ENCODE measurements at regions not wholly inside any gene's neighbourhood (a gene's known extent, or its start where the extent isn't known, plus 50 kb on each side); places are given as distances from the start of the nearest gene placed in this dataset.

DNA sequence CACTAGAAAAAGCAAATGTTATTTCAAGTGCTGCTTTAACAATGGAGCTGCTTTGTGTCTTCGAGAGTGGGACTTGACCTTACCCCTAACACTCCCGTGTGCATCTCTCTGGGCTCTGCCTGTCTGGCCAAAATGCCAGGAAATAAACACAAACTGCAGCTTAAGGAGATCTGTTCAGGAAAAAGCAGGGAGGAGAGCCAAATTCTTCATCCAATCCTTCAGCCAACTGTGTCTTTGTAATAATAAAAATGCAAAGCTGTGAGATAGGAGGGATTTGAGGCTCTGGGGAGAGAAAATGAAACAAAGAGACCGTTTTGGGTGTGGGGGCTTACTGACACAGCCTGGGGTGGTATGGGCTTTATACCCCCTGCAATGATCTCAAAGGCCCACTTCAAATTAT lies 85.8 kb upstream of the WSCD2 start:
- no peaks in the 10 kb centered on the region for H3K27me3 ChIP-seq
- no peak overlapping the region for H3K27ac ChIP-seq
- TF ChIP-seq, protein P1, sequence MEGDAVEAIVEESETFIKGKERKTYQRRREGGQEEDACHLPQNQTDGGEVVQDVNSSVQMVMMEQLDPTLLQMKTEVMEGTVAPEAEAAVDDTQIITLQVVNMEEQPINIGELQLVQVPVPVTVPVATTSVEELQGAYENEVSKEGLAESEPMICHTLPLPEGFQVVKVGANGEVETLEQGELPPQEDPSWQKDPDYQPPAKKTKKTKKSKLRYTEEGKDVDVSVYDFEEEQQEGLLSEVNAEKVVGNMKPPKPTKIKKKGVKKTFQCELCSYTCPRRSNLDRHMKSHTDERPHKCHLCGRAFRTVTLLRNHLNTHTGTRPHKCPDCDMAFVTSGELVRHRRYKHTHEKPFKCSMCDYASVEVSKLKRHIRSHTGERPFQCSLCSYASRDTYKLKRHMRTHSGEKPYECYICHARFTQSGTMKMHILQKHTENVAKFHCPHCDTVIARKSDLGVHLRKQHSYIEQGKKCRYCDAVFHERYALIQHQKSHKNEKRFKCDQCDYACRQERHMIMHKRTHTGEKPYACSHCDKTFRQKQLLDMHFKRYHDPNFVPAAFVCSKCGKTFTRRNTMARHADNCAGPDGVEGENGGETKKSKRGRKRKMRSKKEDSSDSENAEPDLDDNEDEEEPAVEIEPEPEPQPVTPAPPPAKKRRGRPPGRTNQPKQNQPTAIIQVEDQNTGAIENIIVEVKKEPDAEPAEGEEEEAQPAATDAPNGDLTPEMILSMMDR (IDR thresholded peaks at IDR 0.05): no peak
- TF ChIP-seq POLR2AphosphoS5 (IDR thresholded peaks at IDR 0.05) (no peak), EP300 (IDR thresholded peaks at IDR 0.05) (no peak), POLR2A (IDR thresholded peaks at IDR 0.05) (no peak)
- peaks cover 0 to 5% (median 0%) of the 10 kb centered on the region in 4 donors for H3K4me1 ChIP-seq
- H3K4me3 ChIP-seq: no peak overlapping the region
- no peaks in the 10 kb centered on the region for H3K9me3 ChIP-seq
- no peak for ATAC-seq (ENCODE audit: low FRiP score in 2 of 2)
- H3K36me3 ChIP-seq: no peaks in the 10 kb centered on the region
- 38 to 46% methylated on average over 3 of the region's 3 CpGs for WGBS, 2 donors
- no peak for DNase-seq

DNA sequence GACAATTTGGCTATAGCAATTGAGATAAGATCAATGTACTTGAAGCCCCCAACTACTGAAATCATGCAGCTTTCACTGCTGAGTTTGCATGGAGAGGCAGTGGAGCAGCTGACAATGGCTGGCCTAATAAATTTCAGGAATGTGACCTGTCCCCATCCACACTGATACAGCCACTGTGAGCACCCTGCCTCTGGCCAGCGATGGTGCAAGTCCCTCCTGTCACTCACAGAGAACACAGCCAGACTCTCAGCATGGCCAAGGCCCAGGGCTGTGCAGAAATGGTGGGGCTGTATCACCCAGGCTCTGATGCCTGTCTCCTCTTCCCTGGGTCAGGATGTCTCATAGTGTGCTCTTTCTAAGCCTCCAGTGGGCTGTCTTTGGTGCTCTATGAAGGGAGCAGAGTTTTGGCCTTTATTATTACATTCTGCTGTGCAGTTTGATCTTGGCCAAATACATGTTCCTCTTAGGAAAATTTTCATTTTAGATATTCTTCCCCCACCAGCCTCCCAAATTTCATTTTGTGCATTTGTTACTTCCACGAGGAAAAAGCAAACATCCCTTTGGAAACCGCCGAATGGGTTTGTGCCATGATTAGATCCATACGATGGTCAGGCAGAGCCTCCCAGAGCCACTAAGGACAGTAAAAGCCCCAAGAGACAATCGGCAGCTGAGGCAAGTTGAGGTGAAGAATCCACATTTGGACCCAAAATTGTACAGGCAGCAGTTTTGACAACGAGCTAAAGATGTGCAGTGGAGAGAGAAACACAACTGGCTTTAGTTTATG lies 85.1 kb upstream of the WSCD2 start:
- H3K36me3 ChIP-seq: no peaks in the 10 kb centered on the region
- ATAC-seq (ENCODE audit: low FRiP score in 2 of 2) (no peak), DNase-seq (no peak)
- H3K4me3 ChIP-seq: no peak overlapping the region
- H3K27ac ChIP-seq: no peak overlapping the region
- no peaks in the 10 kb centered on the region for H3K9me3 ChIP-seq
- TF ChIP-seq, protein P1 (IDR thresholded peaks at IDR 0.05): no peak
- TF ChIP-seq POLR2AphosphoS5 (IDR thresholded peaks at IDR 0.05) (no peak), POLR2A (IDR thresholded peaks at IDR 0.05) (no peak), EP300 (IDR thresholded peaks at IDR 0.05) (no peak)
- no peaks in the 10 kb centered on the region for H3K27me3 ChIP-seq
- WGBS, 2 donors: 80 to 81% methylated on average over 6 to 7 of the region's 7 CpGs
- peaks cover 0 to 5% (median 0%) of the 10 kb centered on the region in 4 donors for H3K4me1 ChIP-seq

DNA sequence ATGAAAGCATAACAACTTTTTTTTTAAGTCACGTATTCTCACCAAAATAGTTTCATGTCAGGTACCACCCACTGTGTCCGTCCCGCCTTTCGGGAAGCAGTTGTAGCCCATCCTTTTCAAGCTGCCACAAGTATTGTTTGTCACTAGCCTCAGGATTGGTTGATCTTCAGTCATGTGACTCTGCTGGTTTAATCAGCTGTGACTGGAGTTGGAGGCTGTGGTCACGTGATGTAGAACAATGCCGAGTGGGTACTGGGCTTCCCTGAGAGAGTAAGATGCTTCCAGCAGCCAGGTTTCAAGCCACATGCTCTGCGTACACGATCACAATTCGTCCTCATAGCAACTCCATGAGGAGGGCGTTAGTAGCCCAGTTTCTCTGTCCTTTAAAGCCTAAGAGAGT lies 83.0 kb upstream of the WSCD2 start:
- no peaks in the 10 kb centered on the region for H3K36me3 ChIP-seq
- DNase-seq (no peak), ATAC-seq (ENCODE audit: low FRiP score in 2 of 2) (no peak)
- H3K4me1 ChIP-seq: peaks cover 0 to 5% (median 0%) of the 10 kb centered on the region in 4 donors
- no peaks in the 10 kb centered on the region for H3K9me3 ChIP-seq
- H3K27ac ChIP-seq: no peak overlapping the region
- 87 to 90% methylated on average over 9 to 10 of the region's 10 CpGs for WGBS, 2 donors
- H3K4me3 ChIP-seq: no peak overlapping the region
- no peaks in the 10 kb centered on the region for H3K27me3 ChIP-seq
- TF ChIP-seq EP300 (IDR thresholded peaks at IDR 0.05): no peak
- no peak for TF ChIP-seq POLR2AphosphoS5 (IDR thresholded peaks at IDR 0.05)
- TF ChIP-seq, protein P1 (IDR thresholded peaks at IDR 0.05): no peak
- no peak for TF ChIP-seq POLR2A (IDR thresholded peaks at IDR 0.05)

DNA sequence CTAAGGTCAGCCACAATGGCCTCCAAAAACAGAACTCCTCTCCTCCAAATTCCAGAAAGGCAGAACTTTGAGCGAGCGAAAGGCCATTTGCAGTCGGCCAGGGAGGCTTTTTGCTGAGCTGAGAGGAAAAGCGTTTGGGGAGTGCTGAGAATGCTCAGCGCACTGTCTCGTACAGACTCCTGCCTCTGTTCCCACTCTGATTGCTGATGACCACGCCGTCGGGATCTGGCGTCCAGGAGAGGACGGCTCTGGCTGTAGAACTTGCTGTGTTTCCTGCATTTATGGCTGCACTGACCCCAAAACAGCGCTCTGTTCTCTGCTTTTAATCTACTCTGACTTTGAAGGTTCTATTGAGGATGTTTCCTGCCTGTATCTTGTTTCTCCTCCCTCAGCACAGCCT lies 82.4 kb upstream of the WSCD2 start:
- Histone ChIP-seq H3K27me3 (no peaks in the 10 kb centered on the region), H3K9me3 (no peaks in the 10 kb centered on the region), H3K36me3 (no peaks in the 10 kb centered on the region), H3K4me1 (peaks cover 0 to 5% (median 0%) of the 10 kb centered on the region in 4 donors), H3K27ac (peak overlapping the region in 1 of 4 donors; percentile 22), H3K4me3 (no peak overlapping the region)
- 66 to 70% methylated on average over 12 of the region's 12 CpGs for WGBS, 2 donors
- no peak for DNase-seq
- no peak for TF ChIP-seq POLR2A (IDR thresholded peaks at IDR 0.05)
- TF ChIP-seq EP300 (IDR thresholded peaks at IDR 0.05): no peak
- TF ChIP-seq, protein P1 (IDR thresholded peaks at IDR 0.05): no peak
- TF ChIP-seq POLR2AphosphoS5 (IDR thresholded peaks at IDR 0.05): no peak
- ATAC-seq (ENCODE audit: low FRiP score in 2 of 2): peak in 1 of 2 donors; percentile 50

All from upper lobe of left lung (tissue), 6 donors.